HG02870 (cell line): ENCODE measurements at regions not wholly inside any gene's neighbourhood (a gene's known extent, or its start where the extent isn't known, plus 50 kb on each side); places are given as distances from the start of the nearest gene placed in this dataset.
"Not testable (repeated sequence)": the region's sequence is repeated elsewhere in the genome, so short reads cannot be mapped to it uniquely, and the experiment has no call there.

Experiments
- ATAC-seq: cut with Tn5 transposase; IDR thresholded peaks from one replicate; pipeline ENCODE4 v1.9.1; 2021; ENCODE audit warnings: mild to moderate bottlenecking, moderate library complexity; ENCODE audit not compliant: unreplicated experiment

- no peak for ATAC-seq
Observed at GRCh38 chr3:88775026-88775690, 332.3 kb upstream of the EPHA3 start.

- ATAC-seq: no peak
Observed at GRCh38 chr3:88779482-88779881, 327.9 kb upstream of the EPHA3 start.

DNA sequence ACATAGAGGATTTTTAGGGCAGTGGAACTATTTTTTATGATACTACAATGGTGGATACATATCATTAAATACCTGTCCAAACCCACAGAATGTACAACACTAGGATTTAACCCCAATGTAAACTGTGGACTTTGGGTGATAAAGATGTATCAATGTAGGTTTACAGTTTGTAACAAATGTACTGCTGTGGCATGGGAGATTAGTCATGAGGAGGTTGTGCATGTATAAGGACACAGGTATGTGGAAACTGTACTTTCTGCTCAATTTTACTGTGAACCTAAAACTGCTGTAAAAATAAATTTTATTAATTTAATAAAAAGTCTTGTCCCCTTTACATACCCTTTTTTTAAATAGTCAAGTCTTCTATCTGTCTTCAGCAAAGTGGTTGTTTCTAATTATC, 322.5 kb upstream of the EPHA3 start:
- ATAC-seq: no peak

DNA sequence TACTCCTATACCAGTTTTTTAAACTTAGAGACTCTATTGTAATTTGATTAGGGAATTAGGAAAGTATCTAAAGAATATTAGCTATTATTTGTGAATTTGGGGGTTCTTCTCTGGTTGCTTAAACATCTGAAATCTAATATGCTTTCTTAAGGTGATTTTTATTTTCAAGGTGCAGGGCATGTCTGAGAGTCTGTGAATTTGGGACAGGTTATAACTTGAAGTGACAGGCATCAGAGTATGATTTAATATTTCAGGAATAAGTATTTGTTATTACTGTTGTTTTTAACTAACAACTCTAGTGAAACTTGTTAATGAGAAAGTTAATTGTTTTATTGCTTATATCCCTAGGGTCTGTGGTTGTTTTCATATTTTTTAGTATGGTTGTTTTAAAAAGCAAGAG, 321.6 kb upstream of the EPHA3 start:
- ATAC-seq: no peak

DNA sequence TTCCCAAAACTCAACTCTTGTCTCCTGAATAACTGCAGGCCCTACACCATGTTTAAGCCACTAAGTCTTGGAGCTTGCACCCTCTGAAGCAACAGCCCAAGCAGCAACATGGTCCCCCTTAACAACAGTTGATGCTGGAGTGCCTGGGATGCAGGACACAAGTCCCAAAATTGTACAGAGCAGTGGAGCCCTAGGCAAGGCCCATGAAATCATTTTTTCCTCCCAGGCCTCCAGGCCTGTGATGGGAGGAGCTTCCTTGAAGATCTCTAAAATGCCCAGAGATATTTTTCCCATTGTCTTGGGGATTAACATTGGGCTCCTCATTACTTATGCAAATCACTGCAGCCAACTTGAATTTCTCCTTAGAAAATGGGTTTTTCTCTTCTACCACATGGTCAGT, 311.9 kb upstream of the EPHA3 start:
- ATAC-seq: no peak

DNA sequence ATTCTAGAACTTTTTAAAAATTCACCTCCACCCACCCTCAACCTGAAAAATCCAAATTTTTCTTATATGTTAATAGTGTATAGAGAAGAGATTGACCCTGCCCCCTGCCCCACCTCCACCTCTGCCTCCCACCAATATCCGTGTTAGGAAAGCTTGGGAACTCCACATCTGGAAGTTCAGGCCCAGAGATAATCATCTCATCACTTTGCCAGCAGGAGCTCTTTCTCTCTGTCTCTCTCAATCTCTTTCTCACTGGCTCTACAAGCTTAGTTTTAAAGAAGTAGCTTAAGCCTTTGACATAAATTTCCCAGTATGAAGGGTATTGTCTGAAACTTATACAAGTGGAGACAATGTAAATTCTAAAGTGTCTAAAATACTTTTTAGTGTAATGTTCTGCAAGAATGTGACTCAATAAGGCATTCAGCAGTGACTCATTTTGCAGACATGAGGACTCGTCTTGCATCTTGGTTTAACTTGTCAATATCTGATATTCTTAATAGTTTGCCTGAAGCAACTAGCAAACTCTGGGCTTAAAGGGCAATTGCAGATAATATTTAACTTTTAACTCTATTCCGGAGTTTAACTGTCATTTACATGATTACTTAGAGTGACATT, 299.8 kb upstream of the EPHA3 start:
- ATAC-seq: no peak

GRCh38 chr3:88809993-88810392, 297.4 kb upstream of the EPHA3 start:
- no peak for ATAC-seq

DNA sequence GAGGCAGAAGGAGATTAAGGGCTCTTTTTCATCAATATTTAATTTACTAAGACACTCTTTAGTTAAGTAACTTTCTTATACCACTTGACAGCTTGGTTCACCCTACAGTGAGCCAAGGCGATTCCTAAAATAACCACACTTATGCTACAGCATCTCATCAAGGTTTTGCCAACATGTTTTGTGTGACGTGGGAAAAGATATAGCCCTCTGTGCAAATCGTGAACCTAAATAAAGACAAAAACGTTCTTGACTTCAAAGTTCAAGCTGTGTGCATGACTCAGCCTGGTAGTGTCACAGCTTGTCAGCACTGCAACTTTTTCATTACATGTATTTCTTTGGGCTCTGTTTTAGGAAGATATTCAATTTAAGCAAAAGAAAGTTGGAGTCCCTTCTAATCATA, 297.0 kb upstream of the EPHA3 start:
- no peak for ATAC-seq

GRCh38 chr3:88811096-88811495, 296.3 kb upstream of the EPHA3 start:
- no peak for ATAC-seq

DNA sequence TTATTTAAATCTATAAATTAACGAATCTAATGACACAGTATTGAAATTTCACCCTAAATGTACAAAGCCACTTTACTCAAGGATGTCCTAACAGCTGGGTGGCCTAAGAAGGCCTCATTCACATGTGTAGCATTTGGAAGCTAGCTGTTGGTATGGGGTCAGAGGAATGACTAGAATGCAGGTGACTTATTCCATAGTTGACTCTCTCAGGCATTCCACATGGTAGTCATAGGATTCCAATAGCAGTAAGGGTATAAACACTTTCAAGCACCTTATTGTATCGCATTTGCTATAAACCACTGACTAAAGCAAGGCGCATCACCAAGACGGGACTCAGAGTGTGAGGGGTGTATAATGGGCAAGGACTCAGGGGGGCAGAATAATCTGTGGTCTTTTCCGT, 294.8 kb upstream of the EPHA3 start:
- no peak for ATAC-seq

GRCh38 chr3:88816445-88816844, 291.0 kb upstream of the EPHA3 start:
- no peak for ATAC-seq

GRCh38 chr3:88824666-88825564, 282.5 kb upstream of the EPHA3 start:
- no peak for ATAC-seq

- ATAC-seq: no peak
Observed at GRCh38 chr3:88828466-88828865, 279.0 kb upstream of the EPHA3 start.

GRCh38 chr3:88852606-88853005, 254.8 kb upstream of the EPHA3 start:
- ATAC-seq: no peak

DNA sequence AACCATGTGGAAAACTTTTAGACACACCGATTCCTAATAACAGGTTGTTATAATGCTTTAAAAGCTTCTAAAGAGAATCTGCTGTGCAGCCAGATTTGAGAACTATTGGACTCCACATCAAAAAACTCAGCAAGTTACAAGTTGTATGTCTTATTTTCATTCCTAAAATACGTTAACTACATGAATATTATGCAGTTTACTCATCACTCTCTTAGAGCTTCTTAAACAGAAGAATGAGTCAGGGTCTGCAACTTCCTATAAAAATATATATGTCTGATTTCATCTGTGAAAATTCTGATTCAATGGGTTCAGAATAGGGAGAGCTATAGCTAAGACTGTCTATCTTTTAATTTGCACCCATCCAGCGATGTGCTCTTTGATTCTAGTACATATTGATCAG, 244.2 kb upstream of the EPHA3 start:
- ATAC-seq: no peak

DNA sequence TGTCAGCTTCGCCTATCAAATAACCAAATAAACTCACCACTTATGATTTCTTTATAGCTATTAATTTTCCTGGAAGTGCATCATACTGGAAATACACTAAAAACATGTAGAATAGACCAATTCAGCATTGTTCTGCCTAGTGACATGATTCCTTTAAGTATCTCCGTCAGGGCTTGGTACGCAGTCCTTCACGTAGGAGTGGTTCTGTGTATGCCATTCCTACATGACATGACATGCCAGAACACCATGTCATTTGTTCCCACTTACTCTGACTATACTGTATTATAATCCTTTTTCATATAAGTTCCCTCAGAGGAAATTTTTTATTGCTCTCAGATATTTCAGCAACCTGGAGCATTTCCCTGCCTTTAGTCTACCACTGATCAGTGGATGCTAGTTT, 230.7 kb upstream of the EPHA3 start:
- no peak for ATAC-seq

GRCh38 chr3:88879905-88880304, 227.5 kb upstream of the EPHA3 start:
- no peak for ATAC-seq

DNA sequence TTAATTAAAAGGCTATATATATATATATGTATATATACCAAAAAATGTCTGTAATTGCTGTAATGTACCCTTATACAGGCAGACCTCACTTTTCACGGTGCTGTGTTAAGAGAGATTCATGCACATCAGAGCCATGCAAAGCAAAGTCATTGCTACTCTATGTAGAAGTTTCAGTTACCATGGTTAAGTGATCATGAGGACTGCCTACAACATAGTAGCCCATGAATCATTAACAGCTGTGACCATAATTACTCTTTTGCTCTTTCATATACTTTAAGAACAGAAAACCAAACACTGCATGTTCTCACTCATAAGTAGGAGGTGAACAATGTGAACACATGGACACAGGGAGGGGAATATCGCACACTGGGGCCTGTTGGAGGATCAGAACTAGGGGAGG, 225.3 kb upstream of the EPHA3 start:
- no peak for ATAC-seq

DNA sequence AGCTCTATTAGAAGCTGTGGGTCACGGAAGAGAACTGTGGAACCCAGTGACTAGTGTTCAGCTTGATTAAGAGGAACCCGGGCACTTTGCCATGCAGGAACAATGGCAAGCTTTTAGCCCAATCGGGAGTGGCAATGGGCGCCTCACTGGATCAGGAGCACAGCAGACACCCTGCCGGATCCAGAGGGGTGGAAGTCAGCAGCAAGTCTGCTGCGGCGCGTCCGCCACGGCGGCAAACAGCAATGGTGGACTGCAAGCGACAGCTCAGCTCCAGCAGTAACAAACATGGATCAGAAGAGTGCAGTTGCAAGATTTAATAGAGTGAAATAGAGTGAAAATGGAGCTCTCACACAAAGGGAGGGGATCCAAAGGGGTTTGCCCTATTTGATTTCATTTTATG, 220.8 kb upstream of the EPHA3 start:
- not testable (repeated sequence) for ATAC-seq

DNA sequence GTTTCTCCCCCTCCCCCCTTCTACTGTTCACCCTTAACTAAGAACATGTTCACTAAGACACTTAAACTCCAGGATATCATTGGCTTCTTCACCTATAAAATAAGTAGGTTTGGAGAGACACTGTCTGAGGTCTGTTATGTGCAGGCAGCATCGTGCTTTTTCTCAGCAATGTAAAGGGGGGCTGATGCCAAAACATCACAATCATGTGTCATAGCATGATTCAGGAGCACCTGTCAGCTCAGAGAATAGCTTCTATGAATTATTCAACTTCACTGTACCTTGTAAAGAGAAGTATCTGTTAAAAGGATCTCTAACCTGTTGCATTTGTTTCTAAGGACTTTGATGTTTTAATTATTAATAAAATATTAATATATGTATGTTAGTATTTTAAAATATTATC, 211.4 kb upstream of the EPHA3 start:
- ATAC-seq: no peak

DNA sequence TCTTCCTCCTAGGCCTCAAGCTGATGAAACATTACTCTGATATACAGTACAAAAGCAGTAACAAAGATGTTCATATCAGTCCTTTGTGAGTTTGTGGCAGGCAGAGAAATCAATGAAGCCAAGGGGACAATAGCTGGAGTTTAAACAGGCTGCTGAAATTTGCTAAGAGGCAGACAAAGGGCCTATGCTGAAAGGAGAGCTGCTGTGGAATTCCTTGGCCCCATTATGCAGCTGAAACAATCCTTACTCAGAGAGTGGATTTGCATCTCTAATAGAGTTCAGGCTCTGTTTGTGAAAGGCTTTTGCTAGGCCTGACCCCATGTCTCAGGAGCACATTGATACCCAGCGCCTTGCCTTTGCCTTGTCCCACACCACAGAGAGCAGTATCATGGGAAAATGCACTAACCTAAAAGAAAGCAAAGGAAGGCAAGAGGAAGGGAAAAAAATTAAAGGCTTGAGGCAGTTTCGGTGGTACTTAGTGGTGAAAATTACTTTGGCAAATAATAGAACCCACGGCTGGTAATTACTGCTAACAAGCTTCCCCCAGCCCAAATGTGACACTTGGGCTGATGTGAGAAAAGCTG, 195.0 kb upstream of the EPHA3 start:
- no peak for ATAC-seq

DNA sequence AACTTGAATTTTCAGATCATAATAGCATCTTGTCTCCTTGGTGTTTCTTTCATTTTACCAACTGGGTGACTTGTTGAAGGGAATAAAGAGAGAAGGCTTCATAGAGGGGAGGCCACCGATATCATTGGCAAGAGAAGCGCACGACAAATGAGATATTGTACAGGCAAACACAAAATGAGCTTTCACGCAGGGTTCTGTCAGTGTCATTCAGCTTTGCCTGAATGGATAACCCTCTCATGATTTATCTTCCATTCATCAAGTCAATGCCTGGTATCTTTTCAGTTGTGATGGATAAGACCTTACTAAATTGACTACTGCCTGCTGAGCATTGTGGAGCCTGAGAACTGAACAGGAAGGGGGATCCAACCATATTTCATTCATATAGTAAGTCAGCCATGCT, 188.6 kb upstream of the EPHA3 start:
- no peak for ATAC-seq
